ENCODE measurements at regions not wholly inside any gene's neighbourhood (a gene's known extent, or its start where the extent isn't known, plus 50 kb on each side); places are given as distances from the start of the nearest gene placed in this dataset.

DNA sequence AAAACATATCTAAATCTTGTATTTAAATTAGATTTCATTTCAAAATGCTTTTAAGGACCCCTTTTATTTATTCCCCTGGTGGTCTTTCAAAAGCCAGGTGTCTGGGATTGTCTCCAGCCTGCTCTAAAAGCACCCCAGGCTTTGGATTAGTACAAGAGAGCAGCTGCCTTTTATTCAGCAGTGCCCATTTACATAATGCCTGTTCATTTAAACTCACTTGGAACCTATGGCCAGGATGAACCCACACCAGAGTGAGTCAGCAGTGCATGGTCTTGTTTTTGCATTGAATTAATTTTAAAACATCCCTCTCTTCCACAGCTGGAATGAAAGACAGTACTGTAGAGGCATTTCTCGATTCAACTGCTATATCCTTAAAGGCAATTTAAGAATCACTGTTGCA lies 64.1 kb upstream of the TENM3 start:
- H3K4me3 ChIP-seq (ENCODE audit: low read depth, low read length): no peak overlapping the region
- DNase-seq (ENCODE audit: low read depth): no peak
- TF ChIP-seq, protein P1, sequence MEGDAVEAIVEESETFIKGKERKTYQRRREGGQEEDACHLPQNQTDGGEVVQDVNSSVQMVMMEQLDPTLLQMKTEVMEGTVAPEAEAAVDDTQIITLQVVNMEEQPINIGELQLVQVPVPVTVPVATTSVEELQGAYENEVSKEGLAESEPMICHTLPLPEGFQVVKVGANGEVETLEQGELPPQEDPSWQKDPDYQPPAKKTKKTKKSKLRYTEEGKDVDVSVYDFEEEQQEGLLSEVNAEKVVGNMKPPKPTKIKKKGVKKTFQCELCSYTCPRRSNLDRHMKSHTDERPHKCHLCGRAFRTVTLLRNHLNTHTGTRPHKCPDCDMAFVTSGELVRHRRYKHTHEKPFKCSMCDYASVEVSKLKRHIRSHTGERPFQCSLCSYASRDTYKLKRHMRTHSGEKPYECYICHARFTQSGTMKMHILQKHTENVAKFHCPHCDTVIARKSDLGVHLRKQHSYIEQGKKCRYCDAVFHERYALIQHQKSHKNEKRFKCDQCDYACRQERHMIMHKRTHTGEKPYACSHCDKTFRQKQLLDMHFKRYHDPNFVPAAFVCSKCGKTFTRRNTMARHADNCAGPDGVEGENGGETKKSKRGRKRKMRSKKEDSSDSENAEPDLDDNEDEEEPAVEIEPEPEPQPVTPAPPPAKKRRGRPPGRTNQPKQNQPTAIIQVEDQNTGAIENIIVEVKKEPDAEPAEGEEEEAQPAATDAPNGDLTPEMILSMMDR (conservative IDR thresholded peaks at IDR 0.05; ENCODE audit: low read depth, low read length): no peak

DNA sequence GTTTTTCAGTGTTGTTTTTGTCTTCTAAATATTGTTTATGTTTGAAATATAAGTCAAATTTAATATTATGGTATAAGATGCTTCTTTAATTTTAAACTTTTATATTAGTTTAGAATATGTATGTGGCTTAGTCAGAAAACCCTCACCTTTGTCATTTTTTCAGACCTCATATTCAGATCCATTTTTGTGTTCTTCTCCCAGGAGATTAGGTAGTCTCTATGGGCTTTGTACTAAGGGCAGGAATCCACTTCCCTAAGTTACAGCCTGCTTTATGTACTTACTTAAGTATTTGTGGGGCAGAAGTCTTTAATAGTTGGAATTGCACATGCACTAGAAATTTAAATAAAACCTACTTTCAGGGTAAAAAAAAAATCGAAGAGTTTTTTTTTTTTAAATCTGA lies 63.5 kb upstream of the TENM3 start:
- H3K4me3 ChIP-seq (ENCODE audit: low read depth, low read length): no peak overlapping the region
- no peak for DNase-seq (ENCODE audit: low read depth)
- TF ChIP-seq, protein P1 (conservative IDR thresholded peaks at IDR 0.05; ENCODE audit: low read depth, low read length): no peak

- DNase-seq (ENCODE audit: low read depth): no peak
- TF ChIP-seq, protein P1 (conservative IDR thresholded peaks at IDR 0.05; ENCODE audit: low read depth, low read length): no peak
- no peak overlapping the region for H3K4me3 ChIP-seq (ENCODE audit: low read depth, low read length)
Observed at GRCh38 chr4:182185491-182185890, 57.7 kb upstream of the TENM3 start.

DNA sequence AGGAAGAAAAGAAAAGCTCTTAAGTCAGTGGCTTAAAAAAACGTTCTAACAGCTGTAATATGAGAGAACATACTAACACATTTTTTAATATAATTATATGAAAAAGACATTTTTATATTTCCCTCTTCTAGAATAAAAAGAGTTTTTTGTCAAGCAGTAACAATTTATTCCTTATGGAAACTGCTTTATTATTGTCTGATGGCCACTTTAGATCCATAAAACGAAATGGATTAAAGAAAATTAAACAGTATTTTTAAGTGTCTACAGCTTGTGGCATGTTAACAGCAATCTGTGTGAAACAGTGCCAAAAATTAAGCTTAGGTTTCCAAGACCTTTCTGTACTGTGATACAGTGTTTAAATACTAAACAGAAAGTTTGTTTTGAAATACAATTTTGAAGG lies 55.5 kb upstream of the TENM3 start:
- DNase-seq (ENCODE audit: low read depth): no peak
- no peak overlapping the region for H3K4me3 ChIP-seq (ENCODE audit: low read depth, low read length)
- TF ChIP-seq, protein P1 (conservative IDR thresholded peaks at IDR 0.05; ENCODE audit: low read depth, low read length): no peak

- H3K4me3 ChIP-seq (ENCODE audit: low read depth, low read length): no peak overlapping the region
- DNase-seq (ENCODE audit: low read depth): no peak
- TF ChIP-seq, protein P1 (conservative IDR thresholded peaks at IDR 0.05; ENCODE audit: low read depth, low read length): no peak
Observed at GRCh38 chr4:182188622-182189021, 54.6 kb upstream of the TENM3 start.

- TF ChIP-seq, protein P1 (conservative IDR thresholded peaks at IDR 0.05; ENCODE audit: low read depth, low read length): no peak
- peak; percentile 31 for DNase-seq (ENCODE audit: low read depth)
- H3K4me3 ChIP-seq (ENCODE audit: low read depth, low read length): no peak overlapping the region
Observed at GRCh38 chr4:182189103-182189878, 53.9 kb upstream of the TENM3 start.

DNA sequence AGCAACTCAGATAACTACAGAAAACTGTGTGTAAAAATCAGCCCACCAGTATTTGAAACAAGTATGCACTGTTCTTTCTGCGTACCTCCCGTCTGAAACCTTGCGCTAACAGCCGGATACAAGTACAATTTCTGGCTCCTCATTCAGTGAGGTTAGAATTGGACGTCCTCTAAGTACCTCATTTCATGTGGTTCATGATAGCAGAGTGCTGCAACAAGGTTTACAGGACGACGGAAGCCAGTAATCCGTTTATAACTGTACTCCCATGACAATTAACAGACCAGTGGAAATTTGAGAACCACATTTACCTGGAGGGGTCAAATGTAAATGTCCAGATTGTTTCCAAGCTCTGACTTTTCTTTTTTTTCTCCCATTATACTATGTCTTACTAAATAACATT lies 52.9 kb upstream of the TENM3 start:
- TF ChIP-seq, protein P1 (conservative IDR thresholded peaks at IDR 0.05; ENCODE audit: low read depth, low read length): no peak
- DNase-seq (ENCODE audit: low read depth): no peak
- no peak overlapping the region for H3K4me3 ChIP-seq (ENCODE audit: low read depth, low read length)

Data from epithelial cell of proximal tubule (primary cell).